GM12878 (cell line): ENCODE measurements at regions not wholly inside any gene's neighbourhood (a gene's known extent, or its start where the extent isn't known, plus 50 kb on each side); places are given as distances from the start of the nearest gene placed in this dataset.
A peak's percentile ranks its signal among the peaks of the same experiment; 100 is the strongest.

Experiments
- ATAC-seq: fragments of 200-7000 bp; cut with Tn5 transposase; 3 replicates; pipeline ENCODE4 v1.9.1; 2020; ENCODE audit warnings: mild to moderate bottlenecking, moderate library complexity
- BruUV-seq: library from RNA; stranded (reverse); fragments of 400-500 nt; replicated peaks from 2 replicates; lab custom pipeline; 2021; lab: Mats Ljungman, UMichigan
- CTCF ChIA-PET: fragments of 300-600 bp; sonication (Branson Sonifier 250); formaldehyde crosslinking; extraction: SDS; loops from one replicate; lab custom pipeline; 2021; ENCODE audit warnings: inconsistent platforms; lab: Yijun Ruan, JAX
- POLR2A ChIA-PET: fragments of 350-600 bp; formaldehyde crosslinking; extraction: SDS; loops from one replicate; lab custom pipeline; 2021; ENCODE audit warnings: inconsistent platforms; lab: Charles Lee
- RAD21 ChIA-PET: fragments of 300-600 bp; sonication (Branson Sonifier 250); formaldehyde crosslinking; loops from one replicate; lab custom pipeline; 2023; ENCODE audit warnings: antibody characterized with exemption; ENCODE audit not compliant: unreplicated experiment; lab: Charles Lee
- SMC1A ChIA-PET: fragments of 300-600 bp; sonication (Branson Sonifier 250); formaldehyde crosslinking; loops from one replicate; lab custom pipeline; 2023; ENCODE audit not compliant: unreplicated experiment, uncharacterized antibody; lab: Charles Lee
- DNase-seq: peaks from one replicate; pipeline ENCODE4 v3.0.0-alpha.2; 2011; ENCODE audit warnings: low read depth, low spot score
- FAIRE-seq: peaks from 3 replicates; lab custom pipeline; 2011; peaks lifted over from hg19 to GRCh38; lab: Jason Lieb, UNC
- H2AFZ ChIP-seq: 2 replicates; pipeline ENCODE4 v1.6.0; 2011; ENCODE audit warnings: low read depth, low read length, control low read depth; ENCODE audit not compliant: control insufficient read depth
- H3K27ac ChIP-seq: 2 replicates; pipeline ENCODE4 v1.5.1; 2011; ENCODE audit warnings: control low read depth; ENCODE audit not compliant: control insufficient read depth, insufficient read depth
- H3K27me3 ChIP-seq, 2 experiments: replicated peaks in 1 of 2; 2 replicates each; pipeline versions ENCODE4 v1.6.0 to v1.6.1; 2011; ENCODE audit warnings: low read length in 1 of 2; ENCODE audit not compliant: control insufficient read depth in 2 of 2, insufficient read depth in 2 of 2
- H3K36me3 ChIP-seq, 2 experiments: 2 replicates each; pipeline ENCODE4 v1.5.1; 2011; ENCODE audit warnings: low read length in 1 of 2; ENCODE audit not compliant: control insufficient read depth in 2 of 2, insufficient read depth in 2 of 2
- H3K4me1 ChIP-seq: 2 replicates; pipeline ENCODE4 v1.6.1; 2011; ENCODE audit warnings: mild to moderate bottlenecking, low read length, moderate library complexity, mixed read lengths; ENCODE audit not compliant: control insufficient read depth, insufficient read depth
- H3K4me2 ChIP-seq: 2 replicates; pipeline ENCODE4 v1.6.0; 2011; ENCODE audit warnings: control low read depth; ENCODE audit not compliant: control insufficient read depth, insufficient read depth
- H3K4me3 ChIP-seq: fragments of 200-600 bp; sonication (generic); 2 replicates; pipeline ENCODE4 v1.5.1; 2016
- H3K79me2 ChIP-seq: 2 replicates; pipeline ENCODE4 v1.6.0; 2011; ENCODE audit warnings: low read length; ENCODE audit not compliant: control insufficient read depth, insufficient read depth
- H3K9ac ChIP-seq: 2 replicates; pipeline ENCODE4 v1.8.0; 2011; ENCODE audit warnings: low read length, control low read depth, mixed read lengths; ENCODE audit not compliant: control insufficient read depth, insufficient read depth
- H3K9me3 ChIP-seq: replicated peaks from 3 replicates; pipeline ENCODE4 v1.5.1; 2011; ENCODE audit warnings: mild to moderate bottlenecking, low read length; ENCODE audit not compliant: control insufficient read depth, insufficient read depth
- H4K20me1 ChIP-seq: 2 replicates; pipeline ENCODE4 v1.6.0; 2011; ENCODE audit not compliant: control insufficient read depth, insufficient read depth
- E2F8 ChIP-seq: fragments of 450-650 bp; IDR thresholded peaks from 2 replicates; pipeline ENCODE4 v1.6.1; 2018; ENCODE audit warnings: mild to moderate bottlenecking, low read depth, moderate library complexity; ENCODE audit not compliant: partially characterized antibody
- GABPA ChIP-seq: IDR thresholded peaks from 2 replicates; pipeline ENCODE4 v1.6.1; 2014; ENCODE audit warnings: antibody characterized with exemption, low read depth, mild to moderate bottlenecking, inconsistent platforms
- IRF5 ChIP-seq: fragments of 450-650 bp; IDR thresholded peaks from 2 replicates; pipeline ENCODE4 v1.6.1; 2017; ENCODE audit warnings: borderline replicate concordance
- NKRF ChIP-seq: fragments of 450-650 bp; conservative IDR thresholded peaks from 2 replicates; pipeline ENCODE4 v1.6.1; 2017; ENCODE audit warnings: mild to moderate bottlenecking, moderate library complexity
- NR2C2 ChIP-seq: IDR thresholded peaks from 2 replicates; pipeline ENCODE4 v1.6.1; 2011; ENCODE audit warnings: borderline replicate concordance, low read depth; ENCODE audit not compliant: control insufficient read depth, insufficient read length
- PAX8 ChIP-seq: fragments of 450-650 bp; IDR thresholded peaks from 2 replicates; pipeline ENCODE4 v1.6.1; 2017; ENCODE audit warnings: mild to moderate bottlenecking, moderate library complexity
- SREBF2 ChIP-seq: IDR thresholded peaks from 2 replicates; pipeline ENCODE4 v1.6.1; 2012; ENCODE audit warnings: mild to moderate bottlenecking, low read length
- STAT1 ChIP-seq: fragments of 450-650 bp; conservative IDR thresholded peaks from 2 replicates; pipeline ENCODE4 v1.6.1; 2014; ENCODE audit warnings: antibody characterized with exemption, mild to moderate bottlenecking
- STAT3 ChIP-seq: IDR thresholded peaks from 2 replicates; pipeline ENCODE4 v1.6.1; 2011; ENCODE audit warnings: low read depth, low read length, improper control_type of control experiment
- TBL1XR1 ChIP-seq: IDR thresholded peaks from 2 replicates; pipeline ENCODE4 v1.6.1; 2012; ENCODE audit warnings: low read depth, low read length, improper control_type of control experiment
- YBX1 ChIP-seq: fragments of 450-650 bp; IDR thresholded peaks from 2 replicates; pipeline ENCODE4 v1.6.1; 2016; ENCODE audit warnings: antibody characterized with exemption
- ZNF207 ChIP-seq: fragments of 450-650 bp; IDR thresholded peaks from 2 replicates; pipeline ENCODE4 v1.6.1; 2014; ENCODE audit warnings: antibody characterized with exemption, mild to moderate bottlenecking, borderline replicate concordance
- ZNF687 ChIP-seq: fragments of 450-650 bp; IDR thresholded peaks from 2 replicates; pipeline ENCODE4 v1.6.1; 2017; ENCODE audit warnings: mild to moderate bottlenecking, moderate library complexity
- WGBS: methylation state at CpG from one replicate; pipeline ENCODE4 v1.1.6; 2016; ENCODE audit warnings: low lambda C conversion rate; ENCODE audit not compliant: insufficient replicate concordance, insufficient coverage; ENCODE audit errors: missing lambda C conversion rate; 5-methylcytosine and 5-hydroxymethylcytosine counted together
- in situ Hi-C: fragments of 300-500 bp; cut with MboI; formaldehyde crosslinking; loops from 9 replicates; pipeline ENCODE4 v1.14.3; 2018; ENCODE audit warnings: mixed read lengths
- intact Hi-C: fragments of 100-400 bp; cut with micrococcal nuclease; formaldehyde crosslinking; loops from one replicate; pipeline ENCODE4 v1.14.2; 2022; ENCODE audit not compliant: unreplicated experiment

- POLR2A ChIA-PET, result no interaction called here
- H3K36me3 ChIP-seq, result no peaks in the 10 kb centered on the region
- H3K79me2 ChIP-seq, result no peaks in the 10 kb centered on the region
- no peaks in the 10 kb centered on the region; the same call in 2 of the 3 replicates for H3K9me3 ChIP-seq
- H3K27me3 ChIP-seq, result no peaks in the 10 kb centered on the region
- ATAC-seq (peak; percentile 99), FAIRE-seq (no peak), DNase-seq (peak; percentile 53)
- BruUV-seq, result no TSS peak
- in situ Hi-C loops (loop anchor here (25.0 kb wide), 2 partner anchors 320 to 870 kb away; no protein-coding TSS in a partner anchor), intact Hi-C loops (no loop called here)
- WGBS, result 4% methylated on average over 48 of the region's 48 CpGs
- SMC1A ChIA-PET, result no interaction called here
- CTCF ChIA-PET, result no interaction called here
- H3K4me2 ChIP-seq, result 0 out of 2 replicates have a peak overlapping the region, but pooled peaks have one; percentile 42
- no peak overlapping the region for H3K9ac ChIP-seq
- H3K27ac ChIP-seq, result no peak overlapping the region
- H3K4me1 ChIP-seq, result no peaks in the 10 kb centered on the region
- RAD21 ChIA-PET, result no interaction called here
- H3K4me3 ChIP-seq, result peak overlapping the region; percentile 40; the same call in 1 of the 2 replicates
- H4K20me1 ChIP-seq, result no peaks in the 10 kb centered on the region
- H2AFZ ChIP-seq, result peak overlapping the region; percentile 44; the same call in 1 of the 2 replicates
- TF ChIP-seq SREBF2 (peak; percentile 89), YBX1 (no peak), PAX8 (no peak), E2F8 (no peak), ZNF687 (no peak), IRF5 (no peak), GABPA (no peak), NR2C2 (no peak), TBL1XR1 (0 out of 2 replicates have a peak, but pooled peaks have one; percentile 36), ZNF207 (no peak), STAT3 (no peak), NKRF (no peak), STAT1 (no peak)
Measured at GRCh38 chr15:26082221-26083109, 219.3 kb upstream of the ATP10A start.
